HG03354 (cell line): ENCODE measurements at regions not wholly inside any gene's neighbourhood (a gene's known extent, or its start where the extent isn't known, plus 50 kb on each side); places are given as distances from the start of the nearest gene placed in this dataset.
A peak's percentile ranks its signal among the peaks of the same experiment; 100 is the strongest.
"Not testable (repeated sequence)": the region's sequence is repeated elsewhere in the genome, so short reads cannot be mapped to it uniquely, and the experiment has no call there.

Experiments used
- ATAC-seq: cut with Tn5 transposase; IDR thresholded peaks from one replicate; pipeline ENCODE4 v1.9.1; 2021; ENCODE audit warnings: mild to moderate bottlenecking; ENCODE audit not compliant: unreplicated experiment, poor library complexity, severe bottlenecking

DNA sequence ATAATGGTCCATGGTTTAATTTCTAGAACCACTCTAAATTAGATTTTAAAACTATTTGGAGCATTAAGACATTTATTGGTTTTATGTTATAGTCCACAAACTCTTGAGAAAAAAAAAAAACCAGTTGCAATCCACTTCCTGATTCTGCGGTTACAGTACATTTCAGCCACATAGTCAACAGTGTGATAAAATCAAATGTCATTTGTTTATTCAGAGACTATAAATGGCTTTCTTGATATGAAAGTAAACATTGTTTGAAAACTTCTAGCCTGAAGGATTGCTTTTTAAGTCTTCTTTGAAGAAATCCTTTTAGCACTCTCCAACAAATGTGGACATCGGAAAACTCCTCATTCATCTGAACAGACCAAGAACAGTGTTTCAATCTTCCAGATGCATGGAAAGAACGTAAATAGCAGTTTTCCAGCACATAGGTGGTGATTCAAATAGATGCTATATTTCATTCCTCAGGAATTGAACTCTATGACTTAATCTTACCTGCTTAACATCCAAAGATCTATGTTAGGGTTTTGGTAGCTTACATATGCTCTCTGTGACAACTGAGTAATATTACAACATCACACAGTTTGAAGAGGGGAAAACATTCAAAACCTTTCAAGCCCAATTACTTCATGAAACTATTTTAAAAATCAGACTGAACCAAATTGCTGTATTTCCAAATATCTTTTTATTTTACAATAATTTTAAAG lies 87.8 kb upstream of the UBE2E2 start:
- ATAC-seq: no peak

DNA sequence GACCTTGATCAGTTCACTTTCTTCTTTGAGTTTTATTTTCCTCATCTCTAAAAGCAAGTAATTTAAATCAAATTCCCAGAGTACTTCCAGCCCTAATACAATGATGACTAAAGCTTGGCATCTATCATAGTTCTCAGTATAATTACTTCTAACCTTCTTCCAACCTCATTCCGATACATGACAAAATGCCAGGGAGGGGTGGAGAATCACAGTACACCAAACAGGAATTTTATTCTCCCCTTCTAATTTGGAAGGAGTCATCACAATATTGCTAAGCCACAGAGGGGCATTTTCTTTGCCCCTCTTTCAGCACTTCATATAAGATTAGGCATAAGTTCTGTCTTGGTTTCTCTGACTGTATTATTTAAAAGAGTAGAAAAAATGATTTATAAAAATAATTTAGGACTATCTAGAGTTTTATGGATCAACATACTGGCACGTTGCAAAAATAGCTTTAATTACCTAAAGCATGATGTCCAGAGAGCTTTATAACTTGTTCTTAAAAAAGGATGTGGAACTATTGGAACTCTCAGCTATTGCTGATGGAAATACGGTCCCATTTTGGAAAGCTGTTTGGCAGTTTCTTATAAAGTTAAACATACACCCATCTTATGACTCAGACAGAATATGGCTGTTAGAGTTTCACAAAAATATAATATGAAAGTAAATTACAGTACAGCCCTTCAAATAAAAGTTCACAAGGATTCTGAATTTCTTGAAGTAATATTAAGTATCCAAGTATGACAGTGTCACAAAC lies 86.9 kb upstream of the UBE2E2 start:
- no peak for ATAC-seq

DNA sequence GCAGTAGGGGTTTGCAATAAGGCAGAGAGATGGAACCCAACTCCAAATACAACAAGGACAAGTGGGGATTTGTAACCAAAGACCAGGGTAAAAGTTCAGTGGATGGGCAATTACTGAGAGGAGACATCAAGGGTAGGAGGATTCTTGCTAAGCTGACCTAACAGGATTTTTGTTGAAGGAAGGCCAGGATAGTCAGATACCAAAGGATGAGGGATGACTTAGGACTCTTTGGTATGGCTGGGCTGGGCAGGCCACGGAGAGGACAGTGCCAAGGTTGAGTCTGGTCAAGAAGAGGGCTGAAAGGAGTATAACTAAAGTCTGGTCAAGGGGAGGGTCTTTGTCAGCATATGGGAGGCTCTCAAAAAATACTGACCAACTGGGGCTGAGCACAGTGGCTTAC lies 85.3 kb upstream of the UBE2E2 start:
- no peak for ATAC-seq

DNA sequence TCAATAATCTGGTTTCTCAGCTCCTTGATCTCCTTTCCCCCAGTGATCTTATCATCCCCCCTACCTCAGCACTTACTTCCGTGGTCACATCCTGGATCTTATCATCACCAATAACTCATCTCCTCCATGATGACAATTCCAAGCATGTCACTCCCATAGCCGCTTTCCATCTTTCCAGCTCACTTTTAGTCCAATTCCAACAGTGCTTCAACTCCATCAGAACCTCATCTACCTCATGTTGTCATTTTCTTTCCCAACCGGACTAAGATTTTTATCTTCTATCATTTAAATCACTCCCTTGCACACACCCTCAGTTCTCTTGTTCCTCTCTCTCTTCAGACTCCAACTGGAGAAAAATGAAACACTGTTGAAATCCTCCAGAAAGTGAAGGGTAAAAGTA lies 75.9 kb upstream of the UBE2E2 start:
- no peak for ATAC-seq

DNA sequence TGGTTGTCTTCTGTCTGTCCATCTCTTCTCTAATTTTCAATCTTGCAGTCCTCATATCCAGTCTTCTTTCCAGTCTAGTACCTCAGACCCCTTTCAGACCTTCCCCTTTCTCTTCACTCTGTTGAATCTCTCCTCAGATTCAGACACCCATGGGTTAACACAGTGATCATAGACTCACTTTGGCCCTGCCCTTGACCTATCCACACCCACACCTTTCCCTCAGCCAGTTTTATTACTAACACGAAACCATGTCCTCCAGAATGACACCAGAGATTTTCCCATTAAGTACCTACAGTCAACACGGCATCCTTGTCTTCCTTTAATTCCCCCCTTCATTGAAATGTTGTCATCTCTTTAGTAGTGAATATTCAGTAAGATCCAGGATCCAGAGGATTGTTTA lies 74.5 kb upstream of the UBE2E2 start:
- ATAC-seq: no peak

DNA sequence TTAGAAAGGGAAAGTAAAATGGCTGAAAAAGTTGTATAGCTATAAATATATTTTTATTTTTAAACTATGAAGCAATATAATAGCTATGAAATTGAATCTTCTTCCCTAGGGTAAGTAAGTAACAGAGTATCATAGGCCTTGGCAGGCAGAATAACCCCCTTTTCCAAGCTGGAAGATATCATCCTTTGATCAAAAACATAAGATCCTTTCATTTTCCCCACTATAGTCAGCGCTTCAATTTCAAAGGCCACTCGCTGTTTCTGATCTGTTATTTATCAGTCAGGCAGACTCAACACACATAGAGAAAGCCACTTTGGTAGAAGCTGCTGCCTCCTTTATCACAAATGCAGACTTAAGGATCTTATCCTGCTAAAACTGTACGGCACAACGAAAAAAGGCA lies 74.0 kb upstream of the UBE2E2 start:
- no peak for ATAC-seq

DNA sequence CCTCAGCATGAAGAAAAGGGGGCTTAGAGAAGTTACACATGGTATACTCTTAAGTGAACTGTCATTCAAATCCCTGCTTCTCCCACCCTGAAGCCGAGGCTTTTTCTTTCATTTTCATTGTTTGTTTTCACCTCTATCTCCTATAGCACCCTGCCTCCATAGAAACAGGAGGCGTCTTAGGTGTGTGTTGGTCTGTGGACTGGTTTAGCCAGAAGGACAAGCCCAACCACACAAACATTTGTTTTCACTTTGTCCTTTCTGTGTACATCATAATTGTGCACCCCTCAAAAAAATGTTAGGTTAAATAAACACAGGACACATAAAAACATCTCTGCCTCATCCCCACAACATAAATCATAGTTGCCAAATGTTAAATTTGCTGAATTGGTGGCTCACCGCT lies 73.3 kb upstream of the UBE2E2 start:
- ATAC-seq: peak; percentile 71

DNA sequence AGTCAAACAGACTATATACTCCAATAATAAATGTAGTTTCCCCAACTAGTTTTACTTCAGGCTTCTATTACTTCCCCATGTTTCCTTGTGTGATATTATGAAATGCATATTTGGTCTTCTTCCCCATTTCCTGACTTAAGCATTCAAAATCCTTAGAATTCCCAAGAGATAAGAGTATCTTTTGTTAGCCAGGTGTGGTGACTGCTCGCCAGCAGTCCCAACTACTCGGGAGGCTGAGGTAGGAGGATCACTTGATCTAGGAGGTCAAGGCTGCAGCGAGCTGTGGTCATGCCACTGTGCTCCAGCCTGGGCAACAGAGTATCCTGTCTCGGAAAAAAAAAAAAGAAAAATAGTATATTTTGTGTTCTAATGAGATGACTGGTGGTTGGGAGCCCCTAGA lies 72.7 kb upstream of the UBE2E2 start:
- ATAC-seq: no peak

DNA sequence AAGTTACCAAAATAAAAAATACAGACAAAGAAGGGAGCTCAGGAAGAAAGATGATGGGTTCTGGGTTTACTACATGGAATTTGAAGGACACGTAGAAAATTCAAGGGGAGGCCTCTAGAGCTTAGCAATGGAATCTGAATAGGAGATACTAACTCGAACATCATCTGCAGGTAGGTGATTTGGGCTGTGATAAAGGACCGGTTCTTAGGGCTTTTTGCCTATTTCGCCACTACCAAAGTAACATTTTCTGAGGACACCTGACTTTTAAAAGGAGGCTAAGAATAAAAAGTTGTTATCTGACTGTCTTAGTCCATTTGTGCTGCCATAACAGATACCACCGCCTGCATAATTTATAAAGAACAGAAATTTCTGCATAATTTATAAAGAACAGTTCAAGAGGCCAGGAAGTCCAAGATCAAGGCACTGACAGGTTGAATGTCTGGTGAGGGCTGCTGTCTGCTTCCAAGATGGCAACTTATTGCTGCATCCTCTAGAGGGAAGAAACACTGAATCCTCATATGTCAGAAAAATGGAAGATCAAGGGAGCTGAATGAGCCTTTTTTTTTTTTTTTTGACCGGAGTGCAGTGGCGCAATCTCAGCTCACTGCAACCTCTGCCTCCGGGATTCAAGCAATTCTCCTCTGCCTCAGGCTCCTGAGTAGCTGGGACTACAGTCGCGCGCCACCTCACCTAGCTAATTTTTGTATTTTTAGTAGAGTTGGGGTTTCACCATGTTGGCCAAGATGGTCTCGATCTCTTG lies 67.9 kb upstream of the UBE2E2 start:
- ATAC-seq: no peak

DNA sequence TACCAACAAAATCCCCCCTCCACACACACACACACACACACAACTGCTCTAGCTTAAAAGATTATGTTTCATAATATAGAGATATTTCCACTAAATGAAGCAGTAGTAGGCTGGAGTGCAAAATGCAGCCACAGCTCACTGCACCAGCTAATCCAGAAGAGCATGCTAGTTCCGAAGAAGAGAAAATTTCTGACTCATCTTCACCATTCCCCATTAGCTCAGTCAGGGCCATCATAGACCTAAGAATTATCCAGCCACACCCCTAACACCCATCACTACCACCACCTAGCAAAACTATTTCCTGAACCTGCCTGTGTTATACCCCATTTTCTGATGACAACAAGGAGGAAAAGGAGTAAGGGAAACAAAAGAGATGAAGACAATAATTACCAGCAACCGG lies 67.1 kb upstream of the UBE2E2 start:
- ATAC-seq: no peak

DNA sequence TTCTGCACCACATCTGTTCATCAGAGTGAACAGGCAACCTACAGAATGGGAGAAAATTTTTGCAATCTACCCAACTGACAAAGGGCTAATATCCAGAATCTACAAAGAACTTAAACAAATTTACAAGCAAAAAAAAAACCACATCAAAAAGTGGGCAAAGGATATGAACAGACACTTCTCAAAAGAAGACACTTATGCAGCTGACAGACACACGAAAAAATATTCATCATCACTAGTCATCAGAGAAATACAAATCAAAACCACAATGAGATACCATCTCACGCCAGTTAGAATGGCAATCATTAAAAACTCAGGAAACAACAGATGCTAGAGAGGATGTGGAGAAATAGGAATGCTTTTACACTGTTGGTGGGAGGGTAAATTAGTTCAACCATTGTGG lies 59.1 kb upstream of the UBE2E2 start:
- not testable (repeated sequence) for ATAC-seq

DNA sequence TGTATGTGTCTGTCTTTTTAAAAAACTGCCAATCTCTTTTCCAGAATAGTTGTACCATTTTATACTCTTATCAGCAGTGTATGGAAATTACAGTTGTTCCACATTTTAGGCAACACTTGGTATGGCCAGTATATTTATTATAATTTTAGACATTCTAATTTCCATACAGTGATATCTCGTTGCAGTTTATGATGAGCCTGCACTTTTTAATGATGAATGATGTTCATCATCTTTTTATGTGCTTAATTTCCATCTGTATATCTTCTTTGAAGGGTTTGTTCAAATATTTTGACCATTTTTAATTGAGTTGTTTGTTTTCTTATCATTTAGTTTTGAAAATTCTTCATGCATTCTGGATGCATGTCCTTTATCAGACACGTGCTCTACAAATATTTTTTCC lies 57.0 kb upstream of the UBE2E2 start:
- no peak for ATAC-seq

DNA sequence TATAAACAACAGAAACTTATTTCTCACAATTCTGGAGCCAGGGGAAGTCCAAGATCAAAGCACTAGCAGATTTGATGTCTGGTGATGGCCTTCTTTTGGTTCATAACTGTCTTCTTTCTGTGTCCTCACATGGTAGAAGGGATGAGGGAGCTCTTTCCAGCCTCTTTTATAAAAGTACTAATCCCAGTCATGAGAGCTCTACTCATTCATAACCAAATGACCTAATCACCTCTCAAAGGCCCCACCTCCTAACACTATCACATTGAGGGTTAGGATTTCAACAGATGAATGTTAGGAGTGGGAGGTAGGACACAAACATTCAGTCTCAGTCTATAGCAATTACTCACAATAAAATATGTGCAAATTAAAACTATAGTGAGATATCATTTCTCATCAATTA lies 50.1 kb upstream of the UBE2E2 start:
- ATAC-seq: no peak
